HEK293T (cell line): ENCODE measurements at regions not wholly inside any gene's neighbourhood (a gene's known extent, or its start where the extent isn't known, plus 50 kb on each side); places are given as distances from the start of the nearest gene placed in this dataset.

ENCODE experiments used
- CTCF ChIA-PET: fragments of 350-600 bp; formaldehyde crosslinking; extraction: SDS; loops from one replicate; lab custom pipeline; 2021; ENCODE audit warnings: antibody characterized with exemption, inconsistent platforms; lab: Yijun Ruan, JAX
- POLR2A ChIA-PET: fragments of 350-600 bp; formaldehyde crosslinking; extraction: SDS; loops from one replicate; lab custom pipeline; 2020; ENCODE audit warnings: antibody characterized with exemption, inconsistent platforms; lab: Yijun Ruan, JAX
- DNase-seq: peaks from one replicate; pipeline ENCODE4 v3.0.0; 2012; ENCODE audit warnings: mixed read lengths; ENCODE audit errors: extremely low spot score
- ARNT ChIP-seq: fragments of 450-650 bp; IDR thresholded peaks from 2 replicates; pipeline ENCODE4 v1.6.1; 2017; ENCODE audit warnings: mild to moderate bottlenecking
- BHLHE40 ChIP-seq: fragments of 450-650 bp; IDR thresholded peaks from 2 replicates; pipeline ENCODE4 v1.6.1; 2016; ENCODE audit warnings: mild to moderate bottlenecking, moderate library complexity, borderline replicate concordance
- CTBP1 ChIP-seq: fragments of 450-650 bp; IDR thresholded peaks from 2 replicates; pipeline ENCODE4 v1.6.1; 2016; ENCODE audit warnings: borderline replicate concordance
- ELF4 ChIP-seq: fragments of 450-650 bp; IDR thresholded peaks from 2 replicates; pipeline ENCODE4 v1.6.1; 2017; ENCODE audit warnings: antibody characterized with exemption
- FOXA1 ChIP-seq: fragments of 450-650 bp; IDR thresholded peaks from 2 replicates; pipeline ENCODE4 v1.6.1; 2016; ENCODE audit warnings: mild to moderate bottlenecking
- FOXK2 ChIP-seq: fragments of 450-650 bp; IDR thresholded peaks from 2 replicates; pipeline ENCODE4 v1.6.1; 2016; ENCODE audit warnings: mild to moderate bottlenecking
- FOXM1 ChIP-seq: fragments of 450-650 bp; IDR thresholded peaks from 2 replicates; pipeline ENCODE4 v1.6.1; 2017; ENCODE audit warnings: mild to moderate bottlenecking, borderline replicate concordance
- HDGF ChIP-seq: fragments of 450-650 bp; IDR thresholded peaks from 2 replicates; pipeline ENCODE4 v1.6.1; 2017; ENCODE audit warnings: antibody characterized with exemption, borderline replicate concordance
- L3MBTL2 ChIP-seq: fragments of 450-650 bp; conservative IDR thresholded peaks from 2 replicates; pipeline ENCODE4 v1.6.1; 2016; ENCODE audit warnings: mild to moderate bottlenecking
- LEF1 ChIP-seq: fragments of 450-650 bp; IDR thresholded peaks from 2 replicates; pipeline ENCODE4 v1.6.1; 2017; ENCODE audit warnings: mild to moderate bottlenecking, borderline replicate concordance
- NFRKB ChIP-seq: fragments of 450-650 bp; IDR thresholded peaks from 2 replicates; pipeline ENCODE4 v1.6.1; 2016; ENCODE audit warnings: mild to moderate bottlenecking, moderate library complexity
- SP1 ChIP-seq: fragments of 450-650 bp; IDR thresholded peaks from 2 replicates; pipeline ENCODE4 v1.6.1; 2017
- SUZ12 ChIP-seq: fragments of 450-650 bp; IDR thresholded peaks from 2 replicates; pipeline ENCODE4 v1.6.1; 2016; ENCODE audit warnings: mild to moderate bottlenecking
- TARDBP ChIP-seq: fragments of 450-650 bp; IDR thresholded peaks from 2 replicates; pipeline ENCODE4 v1.6.1; 2016
- ZNF384 ChIP-seq: fragments of 450-650 bp; IDR thresholded peaks from 2 replicates; pipeline ENCODE4 v1.6.1; 2016
- TF ChIP-seq, protein P1 (sequence below): fragments of 450-650 bp; IDR thresholded peaks from 2 replicates; pipeline ENCODE4 v1.6.1; 2016

DNA sequence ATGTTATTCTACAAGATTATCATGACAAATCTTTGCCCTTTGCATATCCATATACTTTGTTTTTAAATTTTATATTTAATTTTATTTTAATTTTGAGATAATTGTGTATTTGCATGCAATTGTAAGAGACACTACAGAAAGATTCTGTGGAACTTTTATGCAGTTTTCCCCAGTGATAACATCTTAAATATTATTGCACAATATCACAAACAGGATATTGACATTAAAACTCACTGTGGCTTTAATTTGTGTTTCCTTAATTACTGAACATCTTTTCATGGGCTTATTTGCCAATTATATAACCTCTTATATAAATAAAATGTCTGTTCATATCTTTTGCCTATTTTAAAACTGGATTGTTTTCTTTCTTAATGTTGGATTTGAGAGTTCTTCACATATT, 95.6 kb downstream of the ASCL1 start:
- no peak for DNase-seq
- TF ChIP-seq FOXA1 (no peak), FOXM1 (no peak), NFRKB (no peak), ELF4 (no peak), ZNF384 (no peak), ARNT (no peak), TARDBP (no peak), LEF1 (no peak), BHLHE40 (no peak), SUZ12 (no peak), CTBP1 (no peak), FOXK2 (no peak), SP1 (no peak)
- TF ChIP-seq, protein P1, sequence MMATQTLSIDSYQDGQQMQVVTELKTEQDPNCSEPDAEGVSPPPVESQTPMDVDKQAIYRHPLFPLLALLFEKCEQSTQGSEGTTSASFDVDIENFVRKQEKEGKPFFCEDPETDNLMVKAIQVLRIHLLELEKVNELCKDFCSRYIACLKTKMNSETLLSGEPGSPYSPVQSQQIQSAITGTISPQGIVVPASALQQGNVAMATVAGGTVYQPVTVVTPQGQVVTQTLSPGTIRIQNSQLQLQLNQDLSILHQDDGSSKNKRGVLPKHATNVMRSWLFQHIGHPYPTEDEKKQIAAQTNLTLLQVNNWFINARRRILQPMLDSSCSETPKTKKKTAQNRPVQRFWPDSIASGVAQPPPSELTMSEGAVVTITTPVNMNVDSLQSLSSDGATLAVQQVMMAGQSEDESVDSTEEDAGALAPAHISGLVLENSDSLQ = no peak
- CTCF ChIA-PET = no interaction called here
- POLR2A ChIA-PET = no interaction called here

DNA sequence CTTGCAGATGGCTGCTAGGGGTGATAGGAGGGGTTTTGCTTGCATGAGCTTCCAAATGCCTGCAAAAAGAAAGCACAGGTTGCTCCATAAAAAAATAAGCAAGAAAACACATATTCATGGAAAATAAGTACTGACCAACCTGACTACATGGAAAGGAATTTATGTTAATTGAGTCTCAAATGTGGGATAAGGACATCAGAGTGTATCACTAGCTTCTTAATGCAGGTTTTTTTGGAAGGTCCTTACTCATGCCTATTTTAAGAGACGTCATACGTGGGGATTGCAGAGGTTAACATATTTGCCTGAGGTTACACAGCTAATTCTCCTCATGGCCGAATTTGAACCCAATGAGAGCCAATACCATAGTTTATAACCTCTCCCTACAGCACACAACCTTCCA, 116.2 kb downstream of the ASCL1 start:
- POLR2A ChIA-PET = no interaction called here

DNA sequence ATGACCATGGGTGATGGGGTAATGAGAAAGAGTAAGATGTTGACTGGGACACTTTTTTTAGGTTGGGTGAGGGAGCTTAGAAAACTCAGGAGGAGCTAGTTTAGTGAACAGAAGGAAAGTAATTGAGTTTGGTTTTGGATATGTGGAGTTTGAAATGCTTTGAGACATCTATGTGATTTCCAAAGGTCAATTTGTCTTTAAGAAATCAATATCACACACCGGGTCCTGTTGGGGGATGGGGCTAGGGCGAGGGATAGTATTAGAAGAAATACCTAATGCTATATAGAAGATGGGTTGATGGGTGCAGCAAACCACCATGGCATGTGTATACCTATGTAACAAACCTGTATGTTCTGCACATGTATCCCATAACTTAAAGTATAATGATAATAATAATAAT, 118.4 kb downstream of the ASCL1 start:
- TF ChIP-seq FOXM1 (no peak), SUZ12 (no peak), FOXK2 (no peak), ELF4 (no peak), BHLHE40 (no peak), L3MBTL2 (no peak), CTBP1 (no peak), SP1 (no peak)
- no peak for DNase-seq
- ChIA-PET POLR2A (interaction anchor here (0.8 kb wide), 1 partner anchor 524 kb away, joined by 3 read pairs; no protein-coding TSS in a partner anchor), CTCF (no interaction called here)

More for the DNA sequence above, 116.2 kb downstream of the ASCL1 start:
- CTCF ChIA-PET = interaction anchor here (0.6 kb wide), 1 partner anchor 11 kb away, joined by 5 read pairs; no protein-coding TSS in a partner anchor
- DNase-seq = no peak
- TF ChIP-seq L3MBTL2 = no peak
- TF ChIP-seq FOXM1 = no peak
- TF ChIP-seq CTBP1 = no peak
- no peak for TF ChIP-seq LEF1
- no peak for TF ChIP-seq ARNT
- no peak for TF ChIP-seq BHLHE40
- TF ChIP-seq SUZ12 = no peak
- TF ChIP-seq NFRKB = no peak
- no peak for TF ChIP-seq HDGF
- no peak for TF ChIP-seq FOXK2
- TF ChIP-seq, protein P1 = no peak
- no peak for TF ChIP-seq ELF4
- TF ChIP-seq TARDBP = no peak
- TF ChIP-seq FOXA1 = no peak
- no peak for TF ChIP-seq ZNF384
- no peak for TF ChIP-seq SP1

DNA sequence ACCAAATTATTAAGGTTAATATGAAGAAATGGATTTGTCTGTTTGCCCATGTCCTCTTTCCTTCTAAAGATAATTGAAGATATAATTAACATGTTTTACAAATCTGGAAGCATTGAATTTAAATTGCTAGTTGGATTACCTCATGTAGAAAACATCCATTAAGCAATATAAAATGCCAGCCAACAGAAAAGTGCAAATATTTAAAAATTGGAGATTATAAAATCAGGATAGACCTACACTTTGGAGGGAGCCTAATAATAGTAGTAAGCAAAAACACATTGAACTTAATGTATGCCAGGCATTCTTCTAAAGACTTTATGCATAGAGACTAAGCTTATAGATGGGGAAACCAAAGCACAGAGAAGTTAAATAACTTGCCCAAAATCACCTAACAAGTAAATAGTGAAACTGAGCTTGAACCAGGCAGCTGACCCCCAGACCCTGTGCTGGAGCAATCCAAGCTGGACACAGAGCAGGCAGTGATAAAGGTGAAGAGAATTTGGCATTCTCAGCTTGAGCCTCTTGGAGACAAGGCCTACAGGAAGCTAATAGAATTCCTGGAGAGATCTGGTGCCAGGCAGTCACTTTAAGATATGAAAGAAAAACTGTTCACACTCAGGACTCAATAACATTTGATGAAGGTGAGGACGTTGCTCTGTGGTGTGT, 119.8 kb downstream of the ASCL1 start:
- ChIA-PET POLR2A (no interaction called here), CTCF (no interaction called here)
- TF ChIP-seq NFRKB (no peak), FOXK2 (no peak), ELF4 (no peak), TARDBP (no peak), CTBP1 (no peak), LEF1 (no peak), FOXM1 (no peak)
- no peak for DNase-seq

DNA sequence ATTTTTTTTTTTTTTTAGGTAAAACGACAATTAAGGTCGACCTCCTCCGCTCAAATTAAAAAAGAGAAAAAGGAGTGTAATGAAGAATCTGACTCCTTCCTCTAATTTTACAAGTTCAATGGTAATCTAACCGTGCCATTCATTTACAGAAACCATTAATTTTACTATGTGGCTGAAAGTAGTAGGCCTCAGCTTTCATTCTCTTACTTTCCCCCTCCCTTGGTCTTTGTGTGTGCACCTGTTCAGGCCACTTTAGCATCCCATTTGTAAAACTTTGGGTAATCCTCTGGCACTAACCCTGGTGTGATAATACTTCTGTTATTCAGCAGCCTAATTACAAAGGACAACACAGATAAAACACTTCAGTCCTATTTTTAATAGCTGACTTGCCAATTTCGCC, 128.1 kb downstream of the ASCL1 start:
- no peak for TF ChIP-seq SUZ12
- POLR2A ChIA-PET = no interaction called here
- CTCF ChIA-PET = interaction anchor here (0.7 kb wide), 2 partner anchors 12 to 266 kb away, joined by 5 to 6 read pairs; no protein-coding TSS in a partner anchor
- DNase-seq = no peak

DNA sequence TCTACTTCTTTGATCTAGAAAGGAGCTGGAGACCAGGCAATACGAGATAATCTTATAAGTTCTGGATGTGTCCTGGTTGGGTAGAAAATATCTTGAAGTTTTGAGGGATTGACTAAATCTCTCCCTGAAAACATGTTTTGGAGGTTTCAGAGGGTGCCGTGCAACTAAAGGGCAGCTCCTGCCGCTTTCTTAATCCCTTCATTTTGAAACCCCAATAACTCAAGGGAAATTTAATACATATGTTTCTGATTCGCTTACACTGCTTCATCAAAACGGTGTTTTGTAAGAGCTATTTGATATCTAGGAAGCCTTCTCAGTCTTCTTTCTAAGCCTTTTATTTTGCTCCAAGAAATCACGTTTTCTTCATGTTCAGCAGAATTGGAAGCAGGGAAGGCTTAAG, 129.0 kb downstream of the ASCL1 start:
- CTCF ChIA-PET = no interaction called here
- TF ChIP-seq, protein P1 = no peak
- no peak for TF ChIP-seq FOXM1
- no peak for TF ChIP-seq TARDBP
- TF ChIP-seq ELF4 = no peak
- no peak for TF ChIP-seq LEF1
- TF ChIP-seq NFRKB = no peak
- no peak for TF ChIP-seq ARNT
- TF ChIP-seq HDGF = no peak
- no peak for TF ChIP-seq L3MBTL2
- no peak for TF ChIP-seq SP1
- POLR2A ChIA-PET = no interaction called here
- DNase-seq = no peak

DNA sequence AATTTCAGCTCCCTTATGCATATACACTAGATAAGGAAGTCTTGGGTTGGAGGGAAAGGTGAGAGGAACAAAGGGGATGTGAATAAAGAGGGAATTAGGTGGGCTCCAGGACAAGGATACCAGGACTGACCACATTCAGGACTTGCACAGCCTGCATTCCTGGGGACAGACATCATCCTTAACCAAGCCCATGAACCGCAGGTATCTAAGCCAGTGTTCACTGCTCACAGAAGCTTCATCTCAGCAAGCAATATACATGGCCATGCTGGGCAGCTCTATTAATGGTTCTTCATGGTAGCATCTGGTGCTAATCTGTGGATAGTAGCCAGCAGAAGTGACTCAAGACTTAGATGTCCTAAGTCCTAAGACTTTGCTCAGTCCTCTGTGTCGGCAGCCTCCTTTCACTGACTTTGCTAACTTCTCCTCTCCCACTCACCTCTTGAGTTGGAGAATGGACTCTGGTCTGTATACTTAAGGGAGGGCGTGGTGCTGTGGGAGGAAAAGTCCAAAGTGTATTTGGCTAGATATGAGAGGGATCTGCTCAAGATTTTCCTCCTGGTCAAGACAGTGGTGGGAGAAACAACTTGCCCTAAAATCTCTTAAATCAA, 136.1 kb downstream of the ASCL1 start:
- TF ChIP-seq SP1 (no peak), BHLHE40 (no peak), FOXA1 (no peak)
- TF ChIP-seq, protein P1 = no peak
- ChIA-PET CTCF (no interaction called here), POLR2A (no interaction called here)
- DNase-seq = no peak
